GM04504 (cell line): ENCODE measurements at regions not wholly inside any gene's neighbourhood (a gene's known extent, or its start where the extent isn't known, plus 50 kb on each side); places are given as distances from the start of the nearest gene placed in this dataset.

Source experiments
- DNase-seq: peaks from one replicate; pipeline ENCODE4 v3.0.0-alpha.2; 2012; ENCODE audit warnings: low read depth

DNA sequence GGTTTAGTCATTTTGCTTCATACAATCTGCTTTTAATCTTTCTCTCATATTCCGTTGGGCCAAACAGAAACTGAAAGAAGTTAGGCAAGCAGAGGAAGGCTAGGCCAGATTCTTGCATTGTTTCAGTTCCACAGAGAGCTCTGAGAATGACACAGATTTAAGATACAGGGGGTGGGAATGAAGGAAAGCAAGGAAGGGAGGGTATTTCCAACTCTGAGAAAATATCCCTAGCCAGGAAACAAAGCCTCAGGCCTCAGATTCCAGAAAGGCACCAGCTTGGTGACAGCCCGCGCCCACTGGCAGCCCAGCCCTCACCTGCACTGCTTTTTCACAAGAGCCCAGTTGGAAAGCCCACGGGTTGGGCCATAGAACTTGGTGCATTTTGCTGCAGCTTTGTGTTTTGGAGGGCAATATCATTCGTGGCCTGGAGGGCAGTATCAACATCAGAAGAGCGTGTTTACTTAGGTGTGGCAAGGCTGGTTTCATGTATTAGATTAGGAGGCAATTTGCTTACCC is 63.5 kb downstream of the ENC1 start:
- DNase-seq = peak; percentile 44

DNA sequence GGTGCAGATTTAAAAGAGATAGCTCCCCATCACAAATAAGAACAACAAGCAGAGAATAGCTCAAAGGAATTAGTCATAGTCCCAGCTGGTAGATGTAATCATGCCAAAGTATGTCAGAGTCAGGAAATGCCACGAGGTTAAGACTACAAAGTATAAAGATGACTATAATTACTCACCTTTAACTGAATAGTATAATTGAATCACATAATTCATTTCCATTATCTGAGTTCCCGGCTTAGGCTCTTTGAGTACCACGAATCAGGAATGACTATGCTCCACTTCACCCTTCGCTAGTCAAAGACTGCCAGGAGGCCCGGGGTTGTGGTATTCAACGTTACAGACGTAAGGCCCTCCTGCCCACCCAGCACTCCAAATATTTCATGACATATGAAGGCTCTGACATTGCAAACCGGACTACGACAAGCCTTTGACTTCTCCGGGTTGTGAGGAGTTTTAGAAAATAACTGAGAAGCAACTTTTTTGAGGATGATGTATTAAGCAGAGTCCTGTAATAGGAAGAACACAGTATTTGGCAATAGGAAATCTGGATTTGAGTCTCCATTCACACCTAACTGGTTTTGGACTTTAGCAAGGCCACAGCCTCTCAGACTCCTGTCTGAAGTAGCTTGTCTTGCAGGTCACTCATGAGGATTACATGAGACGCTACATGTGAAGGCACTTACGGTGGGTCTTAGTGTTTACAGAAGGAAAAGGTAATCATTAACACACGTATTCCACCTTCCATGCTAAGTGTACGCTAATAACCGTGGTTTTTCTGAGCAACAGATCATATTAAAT is 64.6 kb downstream of the ENC1 start:
- DNase-seq = peak; percentile 45

DNA sequence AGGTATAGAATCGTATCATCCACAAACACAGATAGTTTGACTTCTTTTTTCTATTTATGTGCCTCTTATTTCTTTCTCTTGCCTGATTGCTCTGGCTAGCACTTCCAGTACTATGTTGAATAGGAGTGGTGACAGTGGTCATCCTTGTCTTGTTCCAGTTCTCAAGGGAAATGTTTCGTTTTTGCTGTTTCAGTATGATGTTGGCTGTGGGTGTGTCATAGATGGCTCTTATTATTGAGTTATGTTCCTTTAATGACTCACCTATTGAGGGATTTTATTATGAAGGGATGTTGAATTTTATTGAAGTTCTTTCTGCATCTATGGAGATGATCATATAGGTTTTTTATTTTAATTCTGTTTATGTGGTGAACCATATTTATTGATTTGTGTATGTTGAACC is 70.3 kb downstream of the ENC1 start:
- DNase-seq = no peak

DNA sequence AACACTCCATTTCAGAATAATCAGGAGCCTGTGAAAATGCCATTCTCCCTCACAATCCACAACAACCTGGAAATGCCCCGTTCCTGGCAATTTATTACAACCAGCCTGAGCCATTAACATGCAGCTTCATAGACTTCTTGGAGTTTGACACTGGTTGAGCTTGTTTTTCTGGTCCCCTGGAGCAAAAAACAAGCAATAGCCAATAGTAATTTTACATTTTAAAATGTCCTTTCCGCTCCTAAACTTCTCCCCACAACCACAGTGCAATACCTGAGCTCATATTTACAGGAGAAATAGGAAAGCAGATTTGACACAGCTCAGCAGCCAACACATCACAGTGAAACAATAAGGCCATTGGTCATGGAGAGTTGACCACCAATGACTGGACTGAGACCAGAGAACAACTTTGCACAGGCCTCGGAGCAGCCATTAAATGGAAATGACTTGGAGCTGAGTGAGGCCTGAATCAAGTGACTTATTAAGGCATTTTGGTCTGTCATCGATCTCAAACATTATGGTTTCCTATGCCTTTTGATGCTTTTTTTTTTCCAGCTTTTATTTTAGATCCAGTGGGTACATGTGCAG is 73.0 kb downstream of the ENC1 start:
- DNase-seq = no peak

DNA sequence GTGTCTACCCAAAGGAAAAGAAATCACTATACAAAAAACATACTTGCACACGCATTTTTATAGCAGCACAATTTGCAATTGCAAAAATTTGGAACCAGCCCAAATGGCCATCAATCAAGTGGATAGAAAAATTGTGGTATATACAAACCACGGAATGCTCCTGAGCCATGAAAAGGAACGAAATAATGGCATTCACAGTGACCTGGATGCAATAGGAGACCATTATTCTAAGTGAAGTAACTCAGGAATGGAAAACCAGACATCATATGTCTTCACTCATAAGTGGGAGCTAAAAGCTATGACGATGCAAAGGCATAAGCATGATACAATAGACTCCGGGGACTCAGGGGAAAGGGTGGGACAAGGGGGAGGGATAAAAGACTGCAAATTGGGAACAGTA is 78.4 kb downstream of the ENC1 start:
- DNase-seq = no peak

DNA sequence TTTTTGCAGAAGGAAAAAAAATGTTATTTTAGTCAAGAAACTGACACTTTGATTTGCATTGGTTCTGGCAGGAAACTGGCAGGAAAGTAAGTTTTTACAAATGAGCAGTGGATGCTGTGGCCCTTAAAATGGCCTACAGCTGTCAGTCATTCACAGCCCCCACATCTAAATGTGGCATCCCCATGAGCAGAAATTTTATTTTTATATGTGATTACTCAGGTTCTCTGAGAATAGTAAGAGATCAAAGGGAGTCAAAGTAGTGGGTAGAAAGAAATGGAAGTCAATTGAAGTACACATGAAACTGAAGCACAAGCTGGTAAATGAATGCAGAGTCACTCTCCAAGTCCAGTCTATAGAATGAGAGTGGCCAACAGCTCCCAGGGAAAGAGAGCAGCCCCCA is 80.3 kb downstream of the ENC1 start:
- no peak for DNase-seq

DNA sequence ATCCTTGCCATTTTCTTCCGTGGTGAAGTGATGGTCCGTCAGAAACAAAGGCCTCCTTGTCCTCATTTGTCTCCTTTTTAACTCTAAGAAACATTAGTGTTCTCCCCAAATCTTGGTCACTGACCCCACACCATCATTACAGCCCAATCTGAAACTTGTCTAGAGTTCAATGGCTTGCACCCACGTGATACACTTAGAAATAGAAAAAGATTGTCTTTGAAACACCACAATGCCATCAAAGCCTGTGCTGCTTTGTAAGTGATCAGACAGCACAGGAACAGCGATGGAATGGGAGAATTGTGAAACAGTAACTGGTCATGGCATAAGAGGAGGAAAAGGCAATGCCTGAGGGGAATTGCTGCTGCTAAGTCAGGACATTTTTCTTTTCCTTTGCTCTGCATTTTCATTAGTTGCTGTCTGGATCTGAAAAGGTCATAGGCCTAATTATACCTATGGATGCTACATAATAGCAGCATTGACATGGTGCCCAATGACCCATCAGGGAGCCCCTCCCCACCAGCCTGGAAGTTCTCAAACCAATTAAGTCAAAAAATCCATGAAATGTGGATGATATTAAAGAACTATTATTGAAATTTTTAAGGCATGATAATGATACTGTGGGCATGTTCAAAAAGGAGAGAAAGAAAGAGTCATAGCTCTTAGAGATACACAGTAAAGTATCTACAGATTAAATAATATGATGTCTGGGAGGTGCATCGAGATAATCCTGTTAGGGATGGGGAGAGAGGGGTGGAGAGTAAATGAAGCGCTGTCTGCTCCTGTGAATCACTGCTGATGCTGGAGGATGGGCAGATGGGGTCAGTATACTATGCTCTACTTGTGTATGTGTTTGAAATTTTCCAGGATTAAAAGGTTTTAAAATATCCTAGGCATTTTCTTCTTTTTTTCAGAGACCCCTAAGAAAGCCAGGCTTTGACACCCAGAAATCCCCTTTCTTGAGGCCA is 83.6 kb downstream of the ENC1 start:
- peak; percentile 43 for DNase-seq

DNA sequence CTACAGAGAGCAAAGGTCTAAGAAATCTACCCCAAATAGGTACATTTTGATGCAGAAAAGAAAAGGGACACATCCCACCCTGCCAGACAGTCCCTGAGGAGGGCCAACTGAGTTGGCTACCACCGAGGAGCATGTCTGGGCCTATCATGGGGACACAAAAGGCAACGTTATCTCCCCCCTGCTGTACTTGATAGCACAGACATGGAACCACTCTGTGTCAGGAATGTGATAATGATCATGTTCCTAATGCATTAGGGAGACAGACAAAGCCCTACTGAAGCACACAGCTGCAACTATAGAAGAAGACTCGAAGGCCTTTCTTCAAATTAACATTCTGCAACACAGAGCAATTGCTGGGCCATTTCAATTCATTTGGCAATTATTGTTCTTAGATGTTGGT is 84.5 kb downstream of the ENC1 start:
- DNase-seq = no peak

DNA sequence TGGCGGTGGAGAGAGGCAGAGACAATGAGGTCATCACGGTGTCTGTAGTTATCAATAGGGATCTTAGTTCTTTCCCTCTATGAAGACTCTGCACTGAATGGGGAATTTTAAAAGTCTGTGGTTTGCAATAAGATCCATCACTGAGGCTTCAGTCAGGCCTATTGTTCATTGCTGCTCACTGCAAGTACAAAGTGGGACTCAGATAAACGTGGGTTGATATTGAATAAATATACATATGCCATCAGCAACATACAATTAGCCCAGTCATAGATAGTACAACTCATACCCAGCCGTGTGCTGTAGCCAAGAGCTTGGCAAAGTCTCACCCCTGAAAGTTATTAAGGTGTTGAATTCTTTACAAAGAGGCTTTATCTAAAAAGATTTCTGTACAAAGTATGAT is 88.4 kb downstream of the ENC1 start:
- no peak for DNase-seq

DNA sequence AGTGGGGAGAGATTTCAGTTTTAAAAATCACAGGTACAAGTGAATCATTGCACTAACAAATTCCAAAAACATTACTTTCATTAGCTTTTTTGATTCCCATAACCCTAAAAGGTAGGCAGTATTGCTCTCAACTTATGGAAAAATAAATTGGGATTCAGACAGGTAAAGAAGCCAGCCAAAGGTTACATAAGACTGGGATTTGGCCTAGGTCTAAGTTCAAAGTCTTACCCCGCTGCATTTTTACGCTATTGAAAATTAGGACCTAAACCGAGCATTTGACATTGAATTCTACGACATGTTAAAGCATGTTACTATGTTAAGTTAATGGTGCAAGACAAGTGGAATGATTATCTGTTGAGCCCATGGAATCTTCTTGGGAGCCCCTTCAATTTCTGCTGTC is 89.6 kb downstream of the ENC1 start:
- DNase-seq = no peak

DNA sequence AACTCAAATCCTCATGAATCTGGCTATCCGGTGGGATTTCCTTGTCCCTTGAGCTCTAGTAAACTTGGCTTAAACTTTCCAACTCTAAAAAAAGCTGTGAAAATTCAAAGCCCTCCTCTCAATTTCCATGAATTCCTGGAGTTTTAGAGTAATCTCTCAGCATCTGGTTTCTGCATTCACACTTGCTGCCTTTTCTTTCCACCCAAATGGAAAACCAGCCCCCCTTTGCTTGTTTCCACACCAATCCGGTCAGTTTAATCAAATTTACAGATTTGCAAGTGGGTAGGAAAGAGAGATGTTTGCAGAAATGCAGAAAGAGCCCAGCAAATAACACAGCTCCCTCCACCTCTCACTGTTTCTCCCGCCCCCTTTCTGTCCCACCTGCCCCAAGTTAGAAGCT is 91.1 kb downstream of the ENC1 start:
- DNase-seq = no peak

DNA sequence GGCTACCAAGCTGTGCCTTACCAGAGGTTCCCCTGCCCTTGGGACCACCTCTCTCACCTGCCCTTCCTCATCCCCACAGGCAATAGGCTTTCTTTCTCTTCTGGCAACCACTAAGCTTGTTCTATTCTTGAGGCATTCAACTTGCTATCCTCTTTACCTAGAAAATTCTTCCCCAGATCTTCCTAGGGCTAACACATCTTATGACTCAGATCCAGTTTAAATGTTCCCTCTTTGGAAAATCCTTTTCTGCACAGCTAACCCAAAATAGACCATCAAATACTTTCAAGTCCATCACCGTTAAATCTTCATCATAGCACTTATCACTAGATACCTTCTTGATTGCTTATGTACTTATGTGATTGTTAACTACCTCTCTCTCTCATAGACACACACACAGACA is 93.7 kb downstream of the ENC1 start:
- DNase-seq = no peak

DNA sequence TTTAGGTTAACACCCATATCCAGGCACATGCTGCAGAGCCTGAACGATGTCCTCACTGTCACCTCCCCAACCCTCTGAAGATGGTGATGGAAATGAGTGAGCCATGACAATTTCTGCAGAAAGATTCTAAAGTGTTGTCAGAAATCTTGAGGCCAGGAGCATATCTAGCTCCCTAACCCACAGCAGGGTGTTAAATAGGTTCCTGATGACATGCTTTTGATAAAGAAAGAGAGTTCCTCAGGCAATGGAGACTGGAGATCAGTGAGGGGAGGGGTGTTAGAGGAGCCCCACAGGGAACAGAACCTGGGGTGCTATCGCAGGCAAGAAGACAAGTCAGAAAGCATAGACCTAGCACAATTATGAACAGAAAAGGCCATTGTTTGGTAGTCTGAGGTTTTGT is 95.7 kb downstream of the ENC1 start:
- DNase-seq = no peak

DNA sequence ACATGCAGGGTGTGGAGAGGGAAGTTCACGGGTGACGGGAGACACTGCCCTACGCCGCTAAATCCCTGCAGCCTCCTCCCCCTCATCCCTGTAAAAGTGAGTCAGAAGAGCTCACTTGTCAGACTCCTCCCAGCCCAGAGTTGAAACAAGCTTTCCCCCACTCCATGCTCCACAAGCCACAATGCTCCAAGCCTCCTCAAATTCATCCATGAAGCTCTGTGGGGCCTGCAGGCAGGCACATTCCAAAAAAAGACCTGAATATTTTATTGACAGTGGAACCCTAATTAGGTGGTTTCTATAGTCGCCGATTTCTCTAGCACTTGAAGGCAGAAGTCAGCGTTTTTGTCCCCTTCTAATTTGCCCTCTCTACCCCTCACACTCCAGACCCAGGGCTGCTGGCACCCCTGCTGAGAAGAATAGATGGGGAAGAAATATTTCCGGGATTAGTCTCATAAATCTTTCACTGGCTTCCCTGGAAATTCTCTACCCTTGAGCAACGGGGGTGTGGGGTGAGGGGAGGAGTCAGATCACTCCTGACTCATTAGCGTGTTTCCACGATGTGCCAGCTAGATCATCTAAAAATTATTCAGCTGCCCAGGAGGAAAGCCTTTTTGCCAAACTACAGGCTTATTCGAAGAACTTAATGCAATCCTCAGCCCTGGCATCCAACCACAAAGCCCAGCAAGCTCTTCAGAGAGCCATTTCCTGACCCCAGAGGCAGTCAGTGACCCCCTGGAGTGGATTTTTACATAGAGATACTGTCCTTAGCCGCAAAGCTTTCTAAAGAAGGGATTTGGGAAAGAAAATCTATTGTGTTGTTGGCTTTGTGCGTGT is 97.1 kb downstream of the ENC1 start:
- peak; percentile 77 for DNase-seq

DNA sequence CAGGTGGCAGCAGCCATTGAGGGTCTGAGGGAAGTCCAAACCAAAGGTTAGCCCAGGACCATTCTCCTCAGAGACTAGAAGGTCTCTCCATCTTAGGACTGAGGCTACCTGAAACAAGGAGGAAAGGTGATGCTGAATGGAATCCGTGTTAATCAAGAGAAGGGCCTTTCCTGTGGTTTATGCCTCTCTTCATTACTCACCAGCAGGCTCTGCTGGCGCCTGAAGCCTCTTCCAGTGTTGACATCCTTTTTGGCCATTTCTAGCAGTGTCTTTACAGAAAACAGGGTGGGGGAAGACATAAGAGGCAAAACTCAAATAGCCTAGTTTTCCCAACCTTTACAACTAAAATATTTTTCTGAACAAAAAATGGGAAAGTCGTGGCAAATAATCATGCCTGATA is 98.0 kb downstream of the ENC1 start:
- DNase-seq = no peak

DNA sequence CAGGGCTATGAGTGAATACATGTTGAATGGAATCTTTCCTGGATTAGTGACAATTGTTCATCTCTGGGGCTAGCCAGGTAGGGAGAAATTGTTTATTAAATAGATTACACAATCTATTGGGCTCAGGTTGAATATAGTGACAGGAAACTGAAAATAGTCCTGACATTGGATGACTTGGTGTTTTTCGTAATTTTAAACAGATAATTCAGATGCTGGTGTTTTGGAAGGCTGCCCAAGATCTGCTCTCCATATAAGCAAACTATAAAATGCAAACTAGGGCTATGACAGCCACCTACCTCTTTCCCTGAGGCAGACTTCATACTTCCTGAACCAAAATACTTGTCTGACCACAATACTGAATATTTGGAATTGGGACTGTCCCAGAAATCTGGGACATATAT is 99.1 kb downstream of the ENC1 start:
- peak; percentile 14 for DNase-seq

DNA sequence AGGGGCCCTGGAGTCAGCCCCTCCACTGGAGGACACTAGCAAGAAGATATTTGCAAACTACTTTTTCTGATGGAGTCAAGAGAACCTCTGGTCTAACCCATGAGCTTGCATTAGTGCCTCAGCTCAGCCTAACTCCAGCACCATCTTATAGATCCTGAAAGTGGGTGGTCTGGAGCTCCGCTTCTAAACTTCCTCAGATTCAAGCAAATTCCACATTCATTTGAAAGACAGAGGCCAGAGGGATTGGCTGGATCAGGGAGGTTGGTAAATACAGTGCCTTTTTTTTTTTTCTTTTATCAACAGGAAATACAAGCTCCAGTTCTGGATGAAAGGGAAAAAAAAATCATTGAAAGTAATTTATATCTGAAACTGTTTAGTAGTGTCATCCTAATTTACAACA is 99.9 kb downstream of the ENC1 start:
- DNase-seq = no peak

DNA sequence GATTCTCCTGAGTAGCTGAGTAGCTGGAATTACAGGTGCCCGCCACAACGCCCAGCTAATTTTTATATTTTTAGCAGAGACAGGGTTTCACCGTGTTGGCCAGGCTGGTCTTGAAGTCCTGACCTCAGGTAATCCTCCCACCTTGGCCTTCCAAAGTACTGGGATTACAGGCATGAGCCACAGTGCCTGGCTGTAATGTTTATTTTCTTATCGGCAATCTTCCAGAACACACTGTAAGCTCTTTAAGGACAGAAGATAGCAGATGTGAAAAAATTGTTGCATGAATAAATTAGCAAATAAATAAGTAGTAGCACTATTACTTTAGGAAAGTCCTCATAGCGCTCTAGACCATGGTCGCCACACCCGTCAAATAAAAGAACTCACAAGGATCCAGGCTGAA is 100.5 kb downstream of the ENC1 start:
- no peak for DNase-seq

DNA sequence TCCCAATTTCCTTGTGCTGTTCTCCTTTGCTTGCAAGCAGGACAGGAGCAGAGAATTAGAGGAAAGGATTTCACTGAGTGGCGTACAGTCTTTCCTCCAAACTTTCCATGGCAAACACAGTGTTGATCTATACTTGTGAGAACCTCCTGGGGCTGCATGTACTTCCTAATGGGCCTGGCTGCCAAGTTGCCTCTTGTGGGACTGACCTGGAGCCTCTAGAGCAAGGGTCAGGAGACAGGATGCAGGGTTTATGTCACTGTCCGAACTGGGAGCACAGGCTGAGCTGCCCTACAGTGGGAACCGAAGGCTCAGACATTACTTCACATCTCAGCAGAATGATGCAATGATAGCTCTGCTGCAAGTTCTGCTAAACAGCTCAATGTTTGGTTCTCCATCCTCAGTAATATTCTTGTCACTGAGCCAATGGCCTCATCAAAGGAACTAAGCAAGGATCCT is 102.3 kb downstream of the ENC1 start:
- DNase-seq = peak; percentile 41

DNA sequence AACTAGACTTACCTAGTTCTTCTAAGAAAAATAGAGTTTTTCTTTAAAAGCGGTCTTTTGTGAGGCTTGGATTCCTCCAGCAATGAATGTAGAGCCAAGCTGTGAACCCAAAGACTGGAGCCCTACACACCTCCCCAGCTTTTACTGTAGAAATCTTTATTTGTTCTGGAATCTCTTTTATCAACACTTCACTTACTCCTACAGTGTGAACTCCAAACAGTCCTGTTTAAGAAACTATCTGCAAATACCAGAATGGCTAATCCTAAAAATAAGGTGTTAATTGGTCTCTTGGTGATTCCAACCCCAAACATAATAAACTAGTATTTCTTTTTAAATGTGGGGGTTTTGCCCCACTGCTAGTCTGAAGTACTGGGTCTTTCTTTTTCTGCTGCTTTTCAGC is 103.9 kb downstream of the ENC1 start:
- no peak for DNase-seq

DNA sequence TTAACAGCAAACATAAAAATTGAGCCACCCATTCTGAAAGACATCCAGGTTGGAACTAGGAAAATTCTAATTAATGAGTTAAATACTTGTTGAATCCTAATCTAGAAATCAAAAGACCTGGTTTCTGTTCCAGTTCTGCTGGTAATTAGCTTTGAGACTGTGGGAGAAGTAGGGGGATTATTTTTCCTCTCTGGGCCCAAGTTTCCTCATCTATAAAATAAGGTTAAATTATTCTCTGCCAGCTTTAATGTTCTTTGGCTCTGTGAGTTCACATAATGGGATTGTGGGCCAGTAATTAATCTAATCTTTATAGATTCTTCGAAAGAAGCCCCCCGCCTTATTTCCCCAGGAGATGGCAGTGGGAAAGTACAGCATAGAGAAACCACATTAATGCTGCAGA is 104.6 kb downstream of the ENC1 start:
- DNase-seq = no peak
